Ramos (cell line): ENCODE measurements at regions not wholly inside any gene's neighbourhood (a gene's known extent, or its start where the extent isn't known, plus 50 kb on each side); places are given as distances from the start of the nearest gene placed in this dataset.
"Not testable (repeated sequence)": the region's sequence is repeated elsewhere in the genome, so short reads cannot be mapped to it uniquely, and the experiment has no call there.

ENCODE experiments used
- in situ Hi-C: fragments of 300-500 bp; cut with MboI; formaldehyde crosslinking; loops from one replicate; pipeline ENCODE4 v1.14.3; 2022; ENCODE audit warnings: low sequenced_read_pairs; ENCODE audit not compliant: unreplicated experiment

DNA sequence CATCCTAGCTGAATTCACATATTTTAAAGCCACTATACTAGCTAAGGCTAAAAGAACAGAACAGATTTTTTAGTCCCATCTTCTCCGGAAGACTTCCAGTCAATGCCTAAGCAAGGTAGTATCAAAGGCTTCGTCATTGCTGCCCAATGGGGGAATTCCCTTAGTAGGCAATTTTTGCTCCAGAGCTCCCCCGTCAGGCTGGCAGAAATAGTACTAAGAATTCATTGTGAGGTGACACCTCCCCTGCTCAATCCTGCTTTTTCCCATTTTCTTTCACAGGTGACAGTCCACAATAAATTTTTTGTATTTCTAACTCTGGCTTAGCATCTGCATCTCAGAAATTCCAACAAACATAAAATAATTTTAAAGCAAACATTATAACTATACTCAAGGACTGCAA, 52.8 kb upstream of the SRSF6 start:
- in situ Hi-C loops, result loop anchor here (25.0 kb wide), 1 partner anchor 1668 kb away; no protein-coding TSS in a partner anchor

DNA sequence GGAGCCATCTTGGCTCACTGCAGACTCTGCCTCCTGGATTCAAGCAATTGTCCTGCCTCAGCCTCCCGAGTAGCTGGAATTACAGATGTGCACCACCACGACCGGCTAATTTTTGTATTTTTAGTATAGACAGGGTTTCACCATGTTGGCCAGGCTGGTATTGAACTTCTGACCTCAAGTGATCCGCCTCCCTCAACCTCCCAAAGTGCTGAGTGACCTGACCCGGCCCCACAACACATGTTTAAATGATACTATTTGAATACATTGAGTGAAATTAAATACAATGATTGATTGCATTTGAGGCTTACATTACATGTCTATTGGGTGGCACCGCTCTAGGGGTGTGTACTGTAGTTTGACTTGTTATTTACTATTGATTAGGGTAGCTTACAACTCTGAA, 56.8 kb upstream of the SRSF6 start:
- in situ Hi-C loops, result loop anchor here (25.0 kb wide), 1 partner anchor 1664 kb away; no protein-coding TSS in a partner anchor

DNA sequence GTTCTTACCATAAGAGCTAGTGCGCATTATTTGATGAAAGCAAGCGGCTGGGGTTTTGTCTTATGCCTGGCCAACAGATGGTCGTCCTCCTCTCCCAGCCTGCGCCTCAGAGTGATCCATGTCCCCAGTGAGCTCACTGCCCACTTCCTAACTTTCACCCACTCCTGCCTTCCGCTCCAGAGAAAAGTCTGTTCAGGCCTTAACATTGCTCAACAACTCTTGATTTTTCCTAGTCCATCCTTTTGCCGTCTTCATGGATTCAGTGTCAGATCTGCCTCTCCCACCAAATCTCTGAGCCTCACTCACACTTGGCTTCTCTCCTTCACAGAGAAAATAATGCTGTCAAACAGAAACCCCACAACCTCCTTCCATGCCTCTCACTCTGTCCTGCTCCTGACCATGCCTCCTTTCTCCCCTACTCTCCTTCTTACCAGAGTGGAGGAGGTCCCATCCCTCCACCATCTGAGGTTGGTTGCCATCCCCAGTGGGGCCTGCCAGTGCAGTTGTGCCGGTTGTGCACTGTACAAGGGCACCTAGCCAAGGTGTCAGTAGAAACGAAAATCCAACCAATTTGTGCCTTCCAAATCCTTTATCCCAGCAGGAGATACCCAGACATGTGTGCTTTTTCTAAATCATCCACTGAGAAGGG, 58.9 kb upstream of the SRSF6 start:
- in situ Hi-C loops, result no loop called here

DNA sequence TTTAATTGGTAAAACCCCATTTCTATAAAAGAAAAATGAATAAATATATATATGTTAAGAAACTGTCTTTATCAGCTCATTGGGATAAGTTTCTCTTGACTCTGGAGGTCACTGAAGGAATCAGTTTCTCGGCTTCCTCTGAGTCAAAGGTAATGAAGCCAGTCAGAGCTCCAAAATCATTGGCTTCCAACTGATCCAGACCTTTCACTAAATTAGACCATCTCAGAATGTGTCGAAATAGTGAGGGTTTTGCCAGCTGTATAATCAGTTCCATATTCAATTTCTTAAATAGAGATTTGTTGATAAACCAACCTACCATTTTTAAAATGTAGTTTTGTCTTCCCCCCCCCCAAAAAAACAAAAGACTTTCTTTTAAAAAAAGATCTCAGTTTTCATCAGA, 60.5 kb upstream of the SRSF6 start:
- in situ Hi-C loops, result no loop called here

DNA sequence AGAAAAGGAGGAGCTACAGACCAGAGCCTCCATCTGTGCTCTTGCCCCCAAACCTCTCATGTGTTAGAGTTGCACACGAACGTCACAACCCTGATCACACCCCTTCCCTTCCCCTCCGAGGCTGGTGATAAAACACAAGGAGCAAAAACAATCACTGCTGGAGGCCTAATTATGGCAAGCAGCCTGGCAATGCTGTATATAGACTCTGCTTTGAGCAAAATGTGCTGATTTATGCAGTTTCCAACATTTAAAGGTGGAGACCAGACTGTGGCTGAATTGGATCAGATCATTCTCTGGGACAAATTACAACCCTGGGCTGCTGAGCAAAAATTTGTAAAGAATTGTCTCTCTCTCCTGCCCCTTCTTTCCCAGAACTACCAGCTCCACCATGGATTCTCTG, 64.6 kb upstream of the SRSF6 start:
- in situ Hi-C loops, result no loop called here

GRCh38 chr20:43392561-43392960, 65.1 kb upstream of the SRSF6 start:
- in situ Hi-C loops, result no loop called here

DNA sequence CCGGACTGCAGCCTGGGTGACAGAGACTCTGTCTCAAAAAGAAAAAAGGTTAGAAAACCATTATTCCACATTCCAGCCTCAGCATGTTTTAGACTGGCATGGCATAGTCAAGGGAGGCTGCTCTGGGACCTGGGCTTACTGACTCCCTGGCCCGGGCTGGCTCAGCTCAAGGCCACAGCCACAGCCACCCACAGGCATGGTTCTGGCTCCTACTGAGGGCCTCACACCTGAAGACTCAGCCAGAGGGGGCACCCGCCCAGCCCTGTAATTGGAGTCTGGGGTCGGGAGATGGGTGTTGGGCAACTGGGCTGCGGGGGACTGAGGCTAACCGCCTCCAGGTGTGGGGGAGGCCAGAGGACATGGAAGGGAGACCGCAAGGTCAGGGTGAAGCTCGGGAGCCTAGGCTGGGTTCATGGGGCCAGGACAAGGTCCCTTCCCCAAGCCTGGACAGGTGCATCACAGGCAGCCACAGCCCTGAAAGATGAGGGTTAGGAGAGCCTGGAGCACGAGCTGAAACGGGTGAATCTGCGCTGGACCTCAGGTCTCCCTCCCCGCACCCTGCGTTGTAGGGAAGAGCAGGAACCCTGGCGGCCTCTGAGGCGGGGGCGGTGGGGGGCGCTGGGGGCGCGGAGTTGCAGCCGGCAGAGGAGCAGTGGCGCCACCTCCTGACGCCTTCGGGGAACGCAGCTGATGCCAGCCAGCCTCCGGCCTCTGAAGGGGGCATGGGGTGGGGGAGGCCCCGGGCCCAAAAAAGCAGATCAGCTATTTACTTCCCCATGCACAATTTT, 67.7 kb upstream of the SRSF6 start:
- in situ Hi-C loops, result no loop called here

DNA sequence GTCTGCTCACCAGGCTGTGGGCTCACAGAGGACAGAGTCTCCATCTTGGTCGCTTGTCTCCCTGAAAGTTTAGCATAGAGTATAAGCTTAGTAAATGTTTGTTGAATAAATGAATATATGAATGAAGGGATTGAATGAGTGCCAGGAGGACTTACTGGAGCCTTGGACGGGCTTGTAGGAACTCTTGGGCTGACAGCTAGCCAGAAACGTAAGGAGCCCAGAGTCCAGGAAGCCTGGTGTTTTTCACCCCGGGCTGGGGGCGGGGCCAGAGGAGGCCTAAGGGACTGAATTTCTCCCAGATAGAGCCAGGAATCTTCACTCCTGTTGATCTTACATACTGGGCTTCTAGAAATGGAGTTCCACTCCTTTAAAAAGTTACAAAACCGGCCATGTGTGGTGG, 68.5 kb upstream of the SRSF6 start:
- in situ Hi-C loops, result no loop called here

GRCh38 chr20:43388268-43389002, 69.3 kb upstream of the SRSF6 start:
- in situ Hi-C loops, result no loop called here

- in situ Hi-C loops, result no loop called here
Observed at GRCh38 chr20:43387737-43388136, 70.0 kb upstream of the SRSF6 start.

- in situ Hi-C loops, result no loop called here
Observed at GRCh38 chr20:43386878-43387277, 70.8 kb upstream of the SRSF6 start.

DNA sequence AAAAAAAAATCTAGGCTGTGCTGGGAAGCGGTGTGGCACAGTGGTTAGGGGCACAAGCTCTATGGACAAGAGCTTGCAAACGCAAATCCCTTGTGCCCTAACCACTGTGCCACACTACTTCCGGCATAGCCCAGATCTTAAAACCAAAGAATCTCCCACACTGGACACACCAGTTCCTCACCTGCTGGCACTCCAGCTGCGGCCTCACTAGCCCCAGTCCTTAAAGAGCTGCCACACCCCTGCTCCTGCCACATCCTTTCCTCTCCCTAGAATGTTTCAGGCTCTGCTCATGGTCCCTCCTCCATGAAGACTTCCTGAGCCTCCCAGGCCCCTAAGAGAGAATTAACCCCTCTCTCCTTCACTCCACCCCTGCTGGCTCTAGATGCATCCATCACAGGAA, 71.8 kb upstream of the SRSF6 start:
- in situ Hi-C loops, result no loop called here

DNA sequence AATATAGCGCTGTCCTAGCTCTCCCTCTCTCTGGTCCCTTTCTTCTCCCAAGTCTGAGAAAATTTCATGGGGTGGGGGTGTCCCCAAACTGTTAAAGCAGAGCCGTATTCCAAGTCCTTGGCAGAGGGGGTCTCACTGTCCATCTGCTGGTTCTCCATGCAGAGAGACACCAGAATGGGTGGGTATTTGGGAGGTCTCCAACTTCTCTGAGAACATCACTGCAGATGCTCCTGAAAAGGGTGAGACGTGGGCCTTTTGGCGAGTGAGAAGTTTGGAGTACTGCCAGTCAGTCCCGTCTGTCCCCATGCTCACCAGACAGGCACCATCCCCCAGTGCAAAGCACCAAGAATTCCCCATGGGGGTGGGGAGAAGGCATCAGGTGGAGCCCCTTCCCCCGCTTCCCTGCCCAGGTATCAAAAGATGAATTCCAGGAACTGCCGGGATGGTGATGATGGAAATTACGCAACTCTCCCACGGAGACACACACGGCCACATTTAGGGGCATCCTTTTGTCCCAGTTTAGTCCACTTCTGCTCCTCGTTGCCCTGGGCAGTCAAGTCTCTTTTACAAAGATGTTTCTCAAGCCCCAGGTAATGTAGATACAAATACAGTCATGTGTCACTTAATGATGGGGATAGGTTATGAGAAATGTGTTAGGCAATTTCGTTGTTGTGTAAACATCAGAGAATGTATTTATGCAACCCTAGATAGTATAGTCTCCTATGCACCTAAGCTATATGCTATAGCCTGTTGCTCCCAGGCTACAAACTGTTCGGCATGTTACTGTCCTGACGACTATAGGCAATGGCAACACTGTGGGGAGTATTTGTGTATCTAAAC, 73.4 kb upstream of the SRSF6 start:
- in situ Hi-C loops, result no loop called here

GRCh38 chr20:43383026-43383795, 74.5 kb upstream of the SRSF6 start:
- in situ Hi-C loops, result no loop called here

DNA sequence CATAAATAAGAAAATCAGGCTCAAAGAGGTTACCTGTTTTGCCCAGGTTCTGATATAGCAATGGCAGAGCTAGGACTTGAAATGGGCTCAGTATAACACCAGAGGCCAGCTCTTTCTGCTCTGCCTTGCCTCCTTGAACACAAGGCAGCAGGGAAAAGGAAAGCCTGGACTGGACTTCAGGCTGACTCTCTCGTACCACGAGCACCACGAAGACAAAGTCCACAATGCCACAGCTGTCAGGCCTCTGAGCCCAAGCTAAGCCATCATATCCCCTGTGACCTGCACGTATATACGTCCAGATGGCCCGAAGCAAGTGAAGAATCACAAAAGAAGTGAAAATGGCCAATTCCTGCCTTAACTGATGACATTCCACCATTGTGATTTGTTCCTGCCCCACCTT, 75.6 kb upstream of the SRSF6 start:
- in situ Hi-C loops, result not testable (repeated sequence)

DNA sequence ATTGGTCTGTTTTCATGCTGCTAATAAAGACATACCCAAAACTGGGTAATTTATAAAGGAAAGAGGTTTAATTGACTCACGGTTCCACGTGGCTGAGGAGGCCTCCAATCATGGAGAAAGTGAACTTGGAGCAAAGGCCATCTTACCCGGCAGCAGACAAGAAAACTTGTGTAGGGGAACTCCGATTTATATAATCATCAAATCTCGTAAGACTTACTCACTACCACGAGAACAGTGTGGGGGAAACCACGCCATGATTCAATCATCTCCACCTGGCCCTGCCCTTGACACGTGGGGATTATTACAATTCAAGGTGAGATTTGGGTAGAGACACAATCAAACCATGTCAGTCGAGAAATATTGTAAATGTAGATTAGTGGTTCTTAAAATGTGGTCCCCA, 76.2 kb upstream of the SRSF6 start:
- in situ Hi-C loops, result not testable (repeated sequence)

GRCh38 chr20:43379239-43379917, 78.3 kb upstream of the SRSF6 start:
- in situ Hi-C loops, result no loop called here

DNA sequence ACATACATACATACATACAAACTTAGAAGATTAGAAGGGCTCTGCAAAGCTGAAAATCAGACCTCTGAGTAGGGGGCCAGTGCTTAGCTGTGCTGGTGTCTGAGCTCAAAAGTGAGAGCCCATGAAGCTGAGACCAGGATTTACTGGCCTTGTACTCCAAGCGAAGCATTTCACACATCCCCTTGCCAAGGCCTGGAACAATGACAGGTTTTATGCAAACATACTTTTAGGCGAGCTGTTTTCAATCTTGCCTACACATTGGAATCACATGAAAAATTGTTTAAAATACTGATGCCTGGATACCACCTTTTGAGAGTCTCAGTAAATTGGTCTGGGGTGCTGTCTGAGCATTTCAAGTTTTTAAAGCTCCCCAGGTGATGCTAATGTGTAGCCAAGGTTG, 80.9 kb upstream of the SRSF6 start:
- in situ Hi-C loops, result no loop called here

GRCh38 chr20:43375591-43375990, 82.1 kb upstream of the SRSF6 start:
- in situ Hi-C loops, result no loop called here
